ENCODE measurements at regions not wholly inside any gene's neighbourhood (a gene's known extent, or its start where the extent isn't known, plus 50 kb on each side); places are given as distances from the start of the nearest gene placed in this dataset.

DNA sequence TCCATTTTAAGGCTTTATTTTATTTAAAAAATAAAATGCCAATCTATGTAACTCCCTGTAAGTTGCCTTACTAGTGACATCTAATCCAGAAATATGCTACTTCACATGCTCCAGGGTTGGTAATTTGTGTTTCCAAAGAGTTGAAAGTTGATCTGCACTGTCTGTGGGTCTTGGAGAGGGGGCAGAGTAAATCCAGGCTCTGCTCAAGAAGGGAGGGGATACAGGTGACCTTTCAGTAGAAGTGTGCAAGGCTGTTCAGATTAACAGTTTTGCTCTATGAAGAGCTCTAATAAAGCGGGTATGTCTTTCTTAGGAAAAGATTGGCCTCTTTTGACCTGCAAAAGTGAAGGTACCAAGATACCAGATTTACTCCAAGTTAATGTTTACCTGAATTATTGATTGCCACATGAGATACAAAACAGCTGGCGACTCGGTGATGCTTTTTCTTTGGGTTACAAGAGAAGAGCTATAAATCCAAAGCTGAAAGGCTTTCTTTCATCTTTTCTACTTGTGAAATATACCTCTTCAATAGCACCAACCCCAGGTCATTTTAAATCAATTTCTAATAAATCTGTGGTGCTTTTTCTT lies 75.6 kb upstream of the FLRT2 start:
- Histone ChIP-seq H3K4me3 (no peak overlapping the region), H3K9me3 (no peaks in the 10 kb centered on the region), H3K27me3 (no peaks in the 10 kb centered on the region), H3K27ac (no peak overlapping the region), H3K4me1 (no peaks in the 10 kb centered on the region), H3K36me3 (no peaks in the 10 kb centered on the region)
- intact Hi-C loops (cut with DNase I) = no loop called here
- TF ChIP-seq POLR2AphosphoS5 (IDR thresholded peaks at IDR 0.05; ENCODE audit: insufficient read depth in 1 of 2, low read depth in 1 of 2) (no peak), POLR2A (IDR thresholded peaks at IDR 0.05) (no peak)
- TF ChIP-seq, protein P1, sequence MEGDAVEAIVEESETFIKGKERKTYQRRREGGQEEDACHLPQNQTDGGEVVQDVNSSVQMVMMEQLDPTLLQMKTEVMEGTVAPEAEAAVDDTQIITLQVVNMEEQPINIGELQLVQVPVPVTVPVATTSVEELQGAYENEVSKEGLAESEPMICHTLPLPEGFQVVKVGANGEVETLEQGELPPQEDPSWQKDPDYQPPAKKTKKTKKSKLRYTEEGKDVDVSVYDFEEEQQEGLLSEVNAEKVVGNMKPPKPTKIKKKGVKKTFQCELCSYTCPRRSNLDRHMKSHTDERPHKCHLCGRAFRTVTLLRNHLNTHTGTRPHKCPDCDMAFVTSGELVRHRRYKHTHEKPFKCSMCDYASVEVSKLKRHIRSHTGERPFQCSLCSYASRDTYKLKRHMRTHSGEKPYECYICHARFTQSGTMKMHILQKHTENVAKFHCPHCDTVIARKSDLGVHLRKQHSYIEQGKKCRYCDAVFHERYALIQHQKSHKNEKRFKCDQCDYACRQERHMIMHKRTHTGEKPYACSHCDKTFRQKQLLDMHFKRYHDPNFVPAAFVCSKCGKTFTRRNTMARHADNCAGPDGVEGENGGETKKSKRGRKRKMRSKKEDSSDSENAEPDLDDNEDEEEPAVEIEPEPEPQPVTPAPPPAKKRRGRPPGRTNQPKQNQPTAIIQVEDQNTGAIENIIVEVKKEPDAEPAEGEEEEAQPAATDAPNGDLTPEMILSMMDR (IDR thresholded peaks at IDR 0.05) = no peak
- no peak for DNase-seq (ENCODE audit: extremely low spot score in 2 of 2)

DNA sequence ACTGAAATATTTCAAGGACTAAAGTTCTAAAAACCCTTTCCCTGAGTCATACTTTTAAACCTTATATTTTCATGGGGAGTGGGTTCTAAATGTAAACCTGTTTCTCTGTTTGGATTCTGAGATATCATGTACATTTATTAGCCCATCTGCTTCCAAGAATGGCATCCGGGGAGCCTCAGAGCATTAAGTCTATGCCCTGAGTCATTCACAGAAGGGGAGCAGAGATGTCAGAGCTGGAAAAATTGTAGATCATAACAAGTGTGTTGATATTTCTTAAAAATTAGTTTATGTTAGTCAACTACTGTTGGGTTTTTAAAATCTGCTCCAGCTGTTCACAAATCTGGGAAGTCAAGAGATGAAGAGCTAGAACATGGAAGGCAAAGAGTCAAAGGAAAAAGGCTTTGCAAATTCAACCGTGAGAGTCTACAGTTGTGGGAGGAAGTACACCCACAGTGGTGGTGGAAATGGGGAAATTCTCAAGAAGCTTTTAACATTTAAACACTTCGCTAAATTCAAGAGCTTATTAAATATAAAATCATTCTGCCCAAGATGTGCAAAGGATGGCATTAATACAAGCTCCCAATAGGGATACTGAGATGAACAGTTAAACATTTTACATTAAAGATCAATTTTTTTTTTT lies 70.5 kb upstream of the FLRT2 start:
- H3K4me3 ChIP-seq = no peak overlapping the region
- no peaks in the 10 kb centered on the region for H3K36me3 ChIP-seq
- H3K4me1 ChIP-seq = no peaks in the 10 kb centered on the region
- DNase-seq (ENCODE audit: extremely low spot score in 2 of 2) = no peak
- no peak overlapping the region for H3K27ac ChIP-seq
- H3K9me3 ChIP-seq = no peaks in the 10 kb centered on the region
- no peaks in the 10 kb centered on the region for H3K27me3 ChIP-seq
- intact Hi-C loops (cut with DNase I) = no loop called here
- TF ChIP-seq POLR2AphosphoS5 (IDR thresholded peaks at IDR 0.05; ENCODE audit: insufficient read depth in 1 of 2, low read depth in 1 of 2) = no peak
- TF ChIP-seq, protein P1 (IDR thresholded peaks at IDR 0.05) = no peak
- TF ChIP-seq POLR2A (IDR thresholded peaks at IDR 0.05) = no peak

DNA sequence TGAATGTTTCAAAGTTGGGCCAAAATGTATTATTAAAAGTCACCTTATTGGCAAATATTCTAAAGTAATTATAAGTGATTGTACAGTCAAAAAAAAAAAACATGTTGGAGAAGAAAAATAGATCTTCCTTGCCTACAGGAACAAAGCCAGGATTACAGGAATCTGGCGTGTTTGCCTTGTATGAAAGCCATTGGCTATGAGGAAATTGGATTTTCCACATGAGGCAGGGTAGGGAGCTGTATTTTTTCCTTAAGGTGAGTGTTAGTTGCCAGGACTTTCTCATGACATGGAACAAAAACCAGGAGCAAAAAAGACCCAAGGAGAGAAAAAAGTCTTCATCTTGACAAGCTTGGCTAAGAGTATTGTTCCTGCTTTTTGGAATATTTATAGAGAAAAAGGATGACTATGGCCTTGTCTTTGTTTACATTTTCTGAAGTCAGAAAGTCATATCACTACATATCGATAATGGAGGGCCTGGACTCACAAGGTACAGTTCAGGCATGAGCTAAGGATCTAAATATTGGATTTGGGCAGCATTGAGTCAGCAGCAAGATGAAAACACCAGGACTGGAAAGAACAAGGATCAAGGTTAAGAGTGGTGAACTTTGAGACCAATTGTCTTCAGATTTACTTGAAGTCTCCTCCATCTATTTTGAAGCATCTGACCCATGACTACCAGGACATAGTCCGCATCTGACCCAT lies 68.4 kb upstream of the FLRT2 start:
- TF ChIP-seq, protein P1 (IDR thresholded peaks at IDR 0.05) = no peak
- TF ChIP-seq POLR2AphosphoS5 (IDR thresholded peaks at IDR 0.05; ENCODE audit: insufficient read depth in 1 of 2, low read depth in 1 of 2) (no peak), POLR2A (IDR thresholded peaks at IDR 0.05) (no peak)
- H3K4me1 ChIP-seq = no peaks in the 10 kb centered on the region
- H3K4me3 ChIP-seq = no peak overlapping the region
- intact Hi-C loops (cut with DNase I) = loop anchor here (5.0 kb wide), 1 partner anchor 699 kb away; no protein-coding TSS in a partner anchor
- no peaks in the 10 kb centered on the region for H3K9me3 ChIP-seq
- H3K27ac ChIP-seq = no peak overlapping the region
- no peaks in the 10 kb centered on the region for H3K27me3 ChIP-seq
- H3K36me3 ChIP-seq = no peaks in the 10 kb centered on the region
- no peak for DNase-seq (ENCODE audit: extremely low spot score in 2 of 2)

DNA sequence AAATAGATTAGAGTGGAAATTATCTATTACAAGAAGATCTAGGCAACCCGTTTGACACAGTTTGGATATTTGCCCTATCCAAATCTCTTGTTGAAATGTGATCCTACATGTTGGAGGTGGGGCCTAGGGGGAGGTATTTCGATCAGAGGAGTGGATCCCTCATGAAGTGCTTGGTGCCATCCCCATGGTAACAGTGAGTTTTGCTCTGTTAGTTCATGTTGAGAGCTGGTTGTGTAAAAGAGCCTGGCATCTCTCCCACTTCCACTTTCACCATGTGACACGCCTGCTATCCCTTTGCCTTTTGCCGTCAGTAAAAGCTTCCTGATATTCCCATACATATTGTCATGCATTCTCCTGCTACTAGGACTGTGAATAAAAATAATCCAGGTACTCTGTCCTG lies 66.4 kb upstream of the FLRT2 start:
- intact Hi-C loops (cut with DNase I) = loop anchor here (5.0 kb wide), 1 partner anchor 701 kb away; no protein-coding TSS in a partner anchor

More for the DNA sequence above, 66.4 kb upstream of the FLRT2 start:
- Histone ChIP-seq H3K4me3 (no peak overlapping the region), H3K36me3 (no peaks in the 10 kb centered on the region), H3K27me3 (no peaks in the 10 kb centered on the region), H3K4me1 (no peaks in the 10 kb centered on the region), H3K9me3 (no peaks in the 10 kb centered on the region), H3K27ac (no peak overlapping the region)
- TF ChIP-seq, protein P1 (IDR thresholded peaks at IDR 0.05) = no peak
- TF ChIP-seq POLR2AphosphoS5 (IDR thresholded peaks at IDR 0.05; ENCODE audit: insufficient read depth in 1 of 2, low read depth in 1 of 2) = no peak
- no peak for TF ChIP-seq POLR2A (IDR thresholded peaks at IDR 0.05)
- DNase-seq (ENCODE audit: extremely low spot score in 2 of 2) = no peak

All from vagina (tissue), 2 donors.